ENCODE measurements at regions not wholly inside any gene's neighbourhood (a gene's known extent, or its start where the extent isn't known, plus 50 kb on each side); places are given as distances from the start of the nearest gene placed in this dataset.

- TF ChIP-seq CTCF (IDR thresholded peaks at IDR 0.05) (no peak), EZH2 (IDR thresholded peaks at IDR 0.05; ENCODE audit: borderline replicate concordance, insufficient read depth, low read depth, low read length, poor library complexity, severe bottlenecking) (no peak)
- Histone ChIP-seq H3K36me3 (replicated peaks in 1 of 2; ENCODE audit: control extremely low read depth in 1 of 2, control insufficient read depth in 1 of 2, extremely low read depth in 1 of 2, insufficient read depth in 2 of 2, low read length in 1 of 2) (no peaks in the 10 kb centered on the region), H3K4me2 (replicated peaks; ENCODE audit: low read depth, low read length, poor library complexity, severe bottlenecking) (no peak overlapping the region), H3K27me3 (replicated peaks in 1 of 4; ENCODE audit: control extremely low read depth in 1 of 4, control insufficient read depth in 3 of 4, insufficient read depth in 4 of 4, low read length in 3 of 4) (no peaks in the 10 kb centered on the region), H2AFZ (ENCODE audit: insufficient read depth, low read depth, low read length, poor library complexity, severe bottlenecking) (no peak overlapping the region), H3K4me3 (ENCODE audit: control extremely low read depth in 1 of 5, extremely low read depth in 1 of 5, insufficient read depth in 1 of 5, low read depth in 2 of 5, low read length in 4 of 5) (no peak overlapping the region), H3K79me2 (ENCODE audit: control insufficient read depth, insufficient read depth, low read length) (no peaks in the 10 kb centered on the region), H3K4me1 (ENCODE audit: control insufficient read depth in 2 of 2, insufficient read depth in 2 of 2, low read length in 2 of 2) (no peaks in the 10 kb centered on the region), H4K20me1 (ENCODE audit: control insufficient read depth, insufficient read depth, low read length, poor library complexity, severe bottlenecking) (no peaks in the 10 kb centered on the region), H3K9me3 (ENCODE audit: control extremely low read depth in 1 of 3, control insufficient read depth in 2 of 3, insufficient read depth in 1 of 3, low read length in 2 of 3) (peaks cover 0 to 7% (median 0%) of the 10 kb centered on the region in 3 donors), H3K9ac (ENCODE audit: low read length) (no peak overlapping the region), H3K27ac (ENCODE audit: low read length in 2 of 2) (no peak overlapping the region)
- no peak for ATAC-seq (ENCODE audit: low read depth)
- no peak for DNase-seq
- H3K27ac Mint-ChIP-seq: no peak overlapping the region
- POLR2A ChIA-PET: no interaction called here
- no peaks in the 10 kb centered on the region for H3K4me1 Mint-ChIP-seq
- H3K9me3 Mint-ChIP-seq (ENCODE audit: insufficient read depth): no peaks in the 10 kb centered on the region
- H3K27me3 Mint-ChIP-seq: peaks cover 10% of the 10 kb centered on the region
- intact Hi-C loops (cut with micrococcal nuclease): no loop called here
- no peak overlapping the region for H3K4me3 Mint-ChIP-seq
- CTCF ChIA-PET: no interaction called here
- WGBS (ENCODE audit: insufficient coverage): 88% methylated on average over 13 of the region's 15 CpGs
Observed at GRCh38 chr16:55179852-55180585, 144.0 kb upstream of the IRX6 start.

GRCh38 chr16:55184052-55184451 is 140.0 kb upstream of the IRX6 start:
- no peak overlapping the region for H2AFZ ChIP-seq (ENCODE audit: insufficient read depth, low read depth, low read length, poor library complexity, severe bottlenecking)
- no peak overlapping the region for H3K4me2 ChIP-seq (replicated peaks; ENCODE audit: low read depth, low read length, poor library complexity, severe bottlenecking)
- H3K79me2 ChIP-seq (ENCODE audit: control insufficient read depth, insufficient read depth, low read length): no peaks in the 10 kb centered on the region
- H3K36me3 ChIP-seq (replicated peaks in 1 of 2; ENCODE audit: control extremely low read depth in 1 of 2, control insufficient read depth in 1 of 2, extremely low read depth in 1 of 2, insufficient read depth in 2 of 2, low read length in 1 of 2): no peaks in the 10 kb centered on the region
- Mint-ChIP-seq H3K27me3 (peaks cover 24% of the 10 kb centered on the region), H3K9me3 (ENCODE audit: insufficient read depth) (no peaks in the 10 kb centered on the region), H3K4me3 (no peak overlapping the region), H3K27ac (no peak overlapping the region), H3K4me1 (no peaks in the 10 kb centered on the region)
- ChIA-PET POLR2A (no interaction called here), CTCF (no interaction called here)
- H3K4me3 ChIP-seq (ENCODE audit: control extremely low read depth in 1 of 5, extremely low read depth in 1 of 5, insufficient read depth in 1 of 5, low read depth in 2 of 5, low read length in 4 of 5): no peak overlapping the region
- H3K9me3 ChIP-seq (ENCODE audit: control extremely low read depth in 1 of 3, control insufficient read depth in 2 of 3, insufficient read depth in 1 of 3, low read length in 2 of 3): peaks cover 0 to 4% (median 0%) of the 10 kb centered on the region in 3 donors
- intact Hi-C loops (cut with micrococcal nuclease): no loop called here
- TF ChIP-seq CTCF (IDR thresholded peaks at IDR 0.05) (no peak), EZH2 (IDR thresholded peaks at IDR 0.05; ENCODE audit: borderline replicate concordance, insufficient read depth, low read depth, low read length, poor library complexity, severe bottlenecking) (no peak)
- H4K20me1 ChIP-seq (ENCODE audit: control insufficient read depth, insufficient read depth, low read length, poor library complexity, severe bottlenecking): no peaks in the 10 kb centered on the region
- no peak overlapping the region for H3K27ac ChIP-seq (ENCODE audit: low read length in 2 of 2)
- no peaks in the 10 kb centered on the region for H3K4me1 ChIP-seq (ENCODE audit: control insufficient read depth in 2 of 2, insufficient read depth in 2 of 2, low read length in 2 of 2)
- H3K9ac ChIP-seq (ENCODE audit: low read length): no peak overlapping the region
- ATAC-seq (ENCODE audit: low read depth) (no peak), DNase-seq (no peak)
- H3K27me3 ChIP-seq (replicated peaks in 1 of 4; ENCODE audit: control extremely low read depth in 1 of 4, control insufficient read depth in 3 of 4, insufficient read depth in 4 of 4, low read length in 3 of 4): peaks cover 0 to 2% (median 0%) of the 10 kb centered on the region in 4 experiments
